ENCODE measurements at regions not wholly inside any gene's neighbourhood (a gene's known extent, or its start where the extent isn't known, plus 50 kb on each side); places are given as distances from the start of the nearest gene placed in this dataset.

- Histone ChIP-seq H2AK5ac (ENCODE audit: insufficient read length, low read length) (no peak overlapping the region), H3K23ac (ENCODE audit: insufficient read length, low read depth, low read length) (no peak overlapping the region), H2BK15ac (ENCODE audit: low read depth, low read length) (no peak overlapping the region), H2BK120ac (ENCODE audit: low read depth, low read length, poor library complexity, severe bottlenecking) (no peak overlapping the region), H2BK12ac (ENCODE audit: insufficient read length, low read depth, low read length) (no peak overlapping the region), H4K8ac (replicated peaks; ENCODE audit: insufficient read length, low read depth, low read length) (no peak overlapping the region), H3K56ac (ENCODE audit: insufficient read length, low read depth, low read length) (no peak overlapping the region), H3K14ac (ENCODE audit: insufficient read depth, low read length) (no peak overlapping the region), H3T11ph (ENCODE audit: low read length) (no peak overlapping the region), H4K5ac (ENCODE audit: insufficient read length, low read depth, low read length) (no peak overlapping the region), H2AFZ (ENCODE audit: low read length) (no peak overlapping the region), H3K79me2 (ENCODE audit: insufficient read depth, low read length) (no peaks in the 10 kb centered on the region), H3K27ac (ENCODE audit: insufficient read length, low read depth, low read length) (no peak overlapping the region), H3K18ac (ENCODE audit: insufficient read length, low read depth, low read length) (no peak overlapping the region), H3K79me1 (ENCODE audit: insufficient read depth, low read depth, low read length, poor library complexity, severe bottlenecking) (no peaks in the 10 kb centered on the region), H3K4me2 (ENCODE audit: insufficient read depth, insufficient read length, low read length) (no peak overlapping the region), H3K9ac (ENCODE audit: extremely low read depth, insufficient read length, low read length) (no peak overlapping the region), H2BK20ac (ENCODE audit: low read depth, low read length, poor library complexity, severe bottlenecking) (no peak overlapping the region), H3K4ac (ENCODE audit: low read depth, low read length) (no peak overlapping the region), H3K27me3 (ENCODE audit: insufficient read depth, low read length) (no peaks in the 10 kb centered on the region), H3K23me2 (ENCODE audit: insufficient read length, low read depth, low read length, poor library complexity, severe bottlenecking) (no peaks in the 10 kb centered on the region), H4K20me1 (ENCODE audit: control insufficient read depth, insufficient read depth, insufficient read length) (no peaks in the 10 kb centered on the region), H3K4me1 (ENCODE audit: insufficient read depth, low read length) (no peaks in the 10 kb centered on the region), H3K9me3 (ENCODE audit: control insufficient read depth, low read depth, low read length) (no peaks in the 10 kb centered on the region), H2BK5ac (ENCODE audit: insufficient read length, low read length) (no peak overlapping the region), H4K91ac (ENCODE audit: insufficient read length, low read depth, low read length) (no peak overlapping the region)
- no peak overlapping the region for H3K4me3 Mint-ChIP-seq
- peaks cover 4 to 5% of the 10 kb centered on the region in 2 experiments; a peak in 4 of 5 replicates for H3K9me3 Mint-ChIP-seq
- DNase-seq: no peak
- 0 out of 7 replicates have a peak overlapping the region, but pooled peaks of 1 of the 3 experiments have one; percentile 24 for H3K27ac Mint-ChIP-seq
- no peak for TF ChIP-seq CTCF (conservative IDR thresholded peaks at IDR 0.05)
- peaks cover 4 to 19% (median 5%) of the 10 kb centered on the region in 3 experiments for H3K36me3 Mint-ChIP-seq (ENCODE audit: insufficient read depth in 1 of 3, low read depth in 3 of 3)
- H3K4me1 Mint-ChIP-seq: no peaks in the 10 kb centered on the region
- no CpG with 5 or more reads among the region's 3 CpGs for WGBS (ENCODE audit: extremely low coverage, insufficient read length, low lambda C conversion rate)
- H3K27me3 Mint-ChIP-seq (ENCODE audit: low read depth): no peaks in the 10 kb centered on the region
Observed at GRCh38 chr2:185463481-185463880, 275.1 kb upstream of the FSIP2 start.

Data from H9 (cell line).